AG04449 (cell line): ENCODE measurements at regions not wholly inside any gene's neighbourhood (a gene's known extent, or its start where the extent isn't known, plus 50 kb on each side); places are given as distances from the start of the nearest gene placed in this dataset.
"Not testable (repeated sequence)": the region's sequence is repeated elsewhere in the genome, so short reads cannot be mapped to it uniquely, and the experiment has no call there.

Experiments
- CTCF ChIA-PET: fragments of 350-600 bp; formaldehyde crosslinking; extraction: SDS; loops from one replicate; lab custom pipeline; 2021; ENCODE audit warnings: antibody characterized with exemption; lab: Yijun Ruan, JAX
- POLR2A ChIA-PET: fragments of 400-600, 350-600 bp; formaldehyde crosslinking; extraction: SDS; loops from one replicate; lab custom pipeline; 2020; ENCODE audit warnings: antibody characterized with exemption, inconsistent platforms; lab: Yijun Ruan, JAX
- DNase-seq: peaks from one replicate; pipeline ENCODE4 v3.0.0-alpha.2; 2010; ENCODE audit warnings: low read depth, low spot score
- H3K4me3 ChIP-seq: 2 replicates; pipeline ENCODE4 v1.5.1; 2011; ENCODE audit warnings: low read depth, mild to moderate bottlenecking, control low read depth, low read length
- CTCF ChIP-seq: IDR thresholded peaks from one replicate; pipeline ENCODE4 v1.5.1; 2011; ENCODE audit warnings: mild to moderate bottlenecking, moderate library complexity, low read length, control low read depth, inconsistent platforms; ENCODE audit not compliant: insufficient read depth; ENCODE audit errors: missing control alignments

GRCh38 chr10:94150541-94151184 lies 156.9 kb downstream of the PLCE1 start:
- POLR2A ChIA-PET: no interaction called here
- DNase-seq: no peak

GRCh38 chr10:94155722-94156271 lies 162.1 kb downstream of the PLCE1 start:
- no peak for TF ChIP-seq CTCF
- POLR2A ChIA-PET: no interaction called here
- CTCF ChIA-PET: interaction anchor here (1.3 kb wide), 1 partner anchor 11 kb away, joined by 3 read pairs; no protein-coding TSS in a partner anchor
- no peak for DNase-seq
- no peak overlapping the region for H3K4me3 ChIP-seq

More at GRCh38 chr10:94150541-94151184, 156.9 kb downstream of the PLCE1 start:
- H3K4me3 ChIP-seq: no peak overlapping the region
- CTCF ChIA-PET: interaction anchor here (0.5 to 1.1 kb wide), 2 partner anchors 10 to 28 kb away, joined by 3 read pairs; no protein-coding TSS in a partner anchor
- no peak for TF ChIP-seq CTCF

- H3K4me3 ChIP-seq: no peak overlapping the region
- ChIA-PET POLR2A (no interaction called here), CTCF (interaction anchor here (1.0 to 1.3 kb wide), 2 partner anchors 10 to 240 kb away, joined by 3 read pairs; no protein-coding TSS in a partner anchor)
- no peak for TF ChIP-seq CTCF
- DNase-seq: no peak
These were observed 162.7 kb downstream of the PLCE1 start for GRCh38 chr10:94156453-94156852.

- POLR2A ChIA-PET, CTCF ChIA-PET, DNase-seq, H3K4me3 ChIP-seq: not testable (repeated sequence)
These were observed 171.5 kb downstream of the PLCE1 start for GRCh38 chr10:94165158-94165611.

GRCh38 chr10:94172332-94172731 lies 178.6 kb downstream of the PLCE1 start:
- TF ChIP-seq CTCF: no peak
- no peak overlapping the region for H3K4me3 ChIP-seq
- CTCF ChIA-PET: no interaction called here
- no peak for DNase-seq
- POLR2A ChIA-PET: no interaction called here

- H3K4me3 ChIP-seq: no peak overlapping the region
- ChIA-PET CTCF (interaction anchor here (1.4 kb wide), 1 partner anchor 9 kb away, joined by 3 read pairs; no protein-coding TSS in a partner anchor), POLR2A (no interaction called here)
- no peak for DNase-seq
- no peak for TF ChIP-seq CTCF
These were observed 179.9 kb downstream of the PLCE1 start for GRCh38 chr10:94173594-94173993.
